H9 (cell line): ENCODE measurements at regions not wholly inside any gene's neighbourhood (a gene's known extent, or its start where the extent isn't known, plus 50 kb on each side); places are given as distances from the start of the nearest gene placed in this dataset.

ENCODE experiments used
- DNase-seq: peaks from one replicate; pipeline ENCODE4 v3.0.0-alpha.2; 2017
- H2AFZ ChIP-seq: one replicate; pipeline ENCODE4 v1.6.1; 2013; ENCODE audit warnings: mild to moderate bottlenecking, low read length, control low read depth, moderate library complexity
- H2AK5ac ChIP-seq: 2 replicates; pipeline ENCODE4 v1.6.1; 2013; ENCODE audit warnings: low read length, control low read depth, mixed read lengths; ENCODE audit not compliant: insufficient read length
- H2BK120ac ChIP-seq: one replicate; pipeline ENCODE4 v1.6.1; 2013; ENCODE audit warnings: low read depth, mild to moderate bottlenecking, low read length, control low read depth, inconsistent platforms; ENCODE audit not compliant: poor library complexity, severe bottlenecking
- H2BK12ac ChIP-seq: 2 replicates; pipeline ENCODE4 v1.6.1; 2013; ENCODE audit warnings: low read length, control low read depth, mixed read lengths, low read depth; ENCODE audit not compliant: insufficient read length
- H2BK15ac ChIP-seq: 2 replicates; pipeline ENCODE4 v1.6.1; 2013; ENCODE audit warnings: low read depth, low read length, control low read depth
- H2BK20ac ChIP-seq: one replicate; pipeline ENCODE4 v1.6.1; 2013; ENCODE audit warnings: low read depth, mild to moderate bottlenecking, low read length, control low read depth, inconsistent platforms; ENCODE audit not compliant: poor library complexity, severe bottlenecking
- H2BK5ac ChIP-seq: 2 replicates; pipeline ENCODE4 v1.6.1; 2013; ENCODE audit warnings: low read length, control low read depth, mixed read lengths; ENCODE audit not compliant: insufficient read length
- H3K14ac ChIP-seq: 2 replicates; pipeline ENCODE4 v1.6.1; 2013; ENCODE audit warnings: low read length, control low read depth; ENCODE audit not compliant: insufficient read depth
- H3K18ac ChIP-seq: 2 replicates; pipeline ENCODE4 v1.6.1; 2013; ENCODE audit warnings: low read depth, mild to moderate bottlenecking, mixed read lengths, low read length, control low read depth; ENCODE audit not compliant: insufficient read length
- H3K23ac ChIP-seq: 2 replicates; pipeline ENCODE4 v1.6.1; 2013; ENCODE audit warnings: low read length, control low read depth, mixed read lengths, low read depth; ENCODE audit not compliant: insufficient read length
- H3K23me2 ChIP-seq: 2 replicates; pipeline ENCODE4 v1.6.1; 2013; ENCODE audit warnings: low read depth, mild to moderate bottlenecking, mixed read lengths, low read length, control low read depth; ENCODE audit not compliant: insufficient read length, poor library complexity, severe bottlenecking
- H3K27ac ChIP-seq: 2 replicates; pipeline ENCODE4 v1.5.1; 2013; ENCODE audit warnings: low read length, control low read depth, mixed read lengths, low read depth; ENCODE audit not compliant: insufficient read length
- H3K27me3 ChIP-seq: 2 replicates; pipeline ENCODE4 v1.6.1; 2013; ENCODE audit warnings: low read length, control low read depth, inconsistent platforms; ENCODE audit not compliant: insufficient read depth
- H3K4ac ChIP-seq: 2 replicates; pipeline ENCODE4 v1.6.1; 2013; ENCODE audit warnings: low read depth, mild to moderate bottlenecking, control low read depth, inconsistent platforms, low read length, moderate library complexity
- H3K4me1 ChIP-seq: 2 replicates; pipeline ENCODE4 v1.6.1; 2013; ENCODE audit warnings: low read length, control low read depth, inconsistent platforms; ENCODE audit not compliant: insufficient read depth
- H3K4me2 ChIP-seq: 2 replicates; pipeline ENCODE4 v1.6.1; 2013; ENCODE audit warnings: low read length, control low read depth, mixed read lengths; ENCODE audit not compliant: insufficient read length, insufficient read depth
- H3K56ac ChIP-seq: 2 replicates; pipeline ENCODE4 v1.6.1; 2013; ENCODE audit warnings: low read depth, mild to moderate bottlenecking, mixed read lengths, low read length, control low read depth; ENCODE audit not compliant: insufficient read length
- H3K79me1 ChIP-seq: 2 replicates; pipeline ENCODE4 v1.6.1; 2013; ENCODE audit warnings: low read depth, mild to moderate bottlenecking, moderate library complexity, low read length, control low read depth, inconsistent platforms; ENCODE audit not compliant: insufficient read depth, poor library complexity, severe bottlenecking
- H3K79me2 ChIP-seq: 2 replicates; pipeline ENCODE4 v1.6.1; 2013; ENCODE audit warnings: low read length, control low read depth, inconsistent platforms; ENCODE audit not compliant: insufficient read depth
- H3K9ac ChIP-seq: 2 replicates; pipeline ENCODE4 v1.6.1; 2013; ENCODE audit warnings: low read length, control low read depth, mixed read lengths; ENCODE audit not compliant: insufficient read length; ENCODE audit errors: extremely low read depth
- H3K9me3 ChIP-seq: one replicate; pipeline ENCODE4 v1.6.1; 2013; ENCODE audit warnings: low read depth, low read length, inconsistent platforms; ENCODE audit not compliant: control insufficient read depth
- H3T11ph ChIP-seq: one replicate; pipeline ENCODE4 v1.6.1; 2013; ENCODE audit warnings: mild to moderate bottlenecking, low read length, control low read depth, inconsistent platforms
- H4K20me1 ChIP-seq: one replicate; pipeline ENCODE4 v1.6.1; 2013; ENCODE audit not compliant: control insufficient read depth, insufficient read length, insufficient read depth
- H4K5ac ChIP-seq: 2 replicates; pipeline ENCODE4 v1.6.1; 2013; ENCODE audit warnings: low read depth, mild to moderate bottlenecking, mixed read lengths, low read length, control low read depth; ENCODE audit not compliant: insufficient read length
- H4K8ac ChIP-seq: replicated peaks from 2 replicates; pipeline ENCODE4 v1.6.1; 2013; ENCODE audit warnings: low read length, control low read depth, mixed read lengths, low read depth; ENCODE audit not compliant: insufficient read length
- H4K91ac ChIP-seq: 2 replicates; pipeline ENCODE4 v1.6.1; 2013; ENCODE audit warnings: low read depth, mild to moderate bottlenecking, moderate library complexity, mixed read lengths, low read length, control low read depth; ENCODE audit not compliant: insufficient read length
- H3K27ac Mint-ChIP-seq, 3 experiments: 2 replicates in 2 of 3; 3 replicates in 1 of 3; pipeline ENCODE4 v1.8.0; 2020 to 2021; ENCODE audit warnings: mixed read lengths in 3 of 3, mild to moderate bottlenecking in 1 of 3, moderate library complexity in 1 of 3
- H3K27me3 Mint-ChIP-seq: 2 replicates; pipeline ENCODE4 v1.8.0; 2021; ENCODE audit warnings: low read depth, mild to moderate bottlenecking, moderate library complexity, mixed read lengths
- H3K36me3 Mint-ChIP-seq, 3 experiments: 2 replicates in 2 of 3; 3 replicates in 1 of 3; pipeline ENCODE4 v1.8.0; 2020 to 2021; ENCODE audit warnings: low read depth in 3 of 3, mixed read lengths in 3 of 3; ENCODE audit not compliant: insufficient read depth in 1 of 3
- H3K4me1 Mint-ChIP-seq, 2 experiments: 2 replicates each; pipeline ENCODE4 v1.8.0; 2020; ENCODE audit warnings: mixed read lengths in 2 of 2
- H3K4me3 Mint-ChIP-seq, 2 experiments: 2 replicates in 1 of 2; 3 replicates in 1 of 2; pipeline ENCODE4 v1.8.0; 2020 to 2021; ENCODE audit warnings: mild to moderate bottlenecking in 2 of 2, mixed read lengths in 2 of 2, moderate library complexity in 1 of 2
- H3K9me3 Mint-ChIP-seq, 2 experiments: 2 replicates in 1 of 2; 3 replicates in 1 of 2; pipeline ENCODE4 v1.8.0; 2020; ENCODE audit warnings: mild to moderate bottlenecking in 2 of 2, mixed read lengths in 2 of 2, moderate library complexity in 1 of 2
- WGBS: extraction: QIAGEN DNeasy Blood & Tissue Kit; methylation state at CpG from one replicate; pipeline ENCODE4 v1.1.7; 2013; ENCODE audit warnings: missing lambda C conversion rate, low lambda C conversion rate, mixed read lengths; ENCODE audit not compliant: insufficient read length; ENCODE audit errors: extremely low coverage; 5-methylcytosine and 5-hydroxymethylcytosine counted together
- TF ChIP-seq, protein P1 (sequence below): fragments of 200-600 bp; sonication (generic); conservative IDR thresholded peaks from 3 replicates; pipeline ENCODE4 v1.8.0; 2021; ENCODE audit warnings: antibody characterized with exemption, mild to moderate bottlenecking

GRCh38 chr11:32316232-32316631, 119.1 kb downstream of the WT1 start:
- no peak overlapping the region for H4K5ac ChIP-seq
- H3K9me3 ChIP-seq = no peaks in the 10 kb centered on the region
- no peaks in the 10 kb centered on the region for H4K20me1 ChIP-seq
- no peak overlapping the region for H3K9ac ChIP-seq
- H3K79me2 ChIP-seq = no peaks in the 10 kb centered on the region
- 0 out of 2 replicates have a peak, but pooled peaks cover 2% of the 10 kb centered on the region for H3K4me1 ChIP-seq
- no peak overlapping the region for H2BK20ac ChIP-seq
- H3K4me2 ChIP-seq = no peak overlapping the region
- Mint-ChIP-seq H3K27ac (no peak overlapping the region), H3K4me1 (peaks cover 15 to 22% of the 10 kb centered on the region in 2 experiments), H3K27me3 (peaks cover 10% of the 10 kb centered on the region), H3K36me3 (no peaks in the 10 kb centered on the region), H3K4me3 (no peak overlapping the region), H3K9me3 (no peaks in the 10 kb centered on the region)
- no peaks in the 10 kb centered on the region for H3K23me2 ChIP-seq
- no peak overlapping the region for H2BK12ac ChIP-seq
- WGBS = no CpG with 5 or more reads among the region's 3 CpGs
- no peak overlapping the region for H2AK5ac ChIP-seq
- no peak overlapping the region for H3K14ac ChIP-seq
- H2AFZ ChIP-seq = no peak overlapping the region
- H3K27ac ChIP-seq = no peak overlapping the region
- no peak overlapping the region for H2BK120ac ChIP-seq
- H4K8ac ChIP-seq = no peak overlapping the region
- H3K79me1 ChIP-seq = no peaks in the 10 kb centered on the region
- no peak overlapping the region for H2BK15ac ChIP-seq
- no peak overlapping the region for H4K91ac ChIP-seq
- H3K56ac ChIP-seq = no peak overlapping the region
- no peak overlapping the region for H3K23ac ChIP-seq
- H3K18ac ChIP-seq = no peak overlapping the region
- H3T11ph ChIP-seq = no peak overlapping the region
- H3K27me3 ChIP-seq = no peaks in the 10 kb centered on the region
- no peak overlapping the region for H3K4ac ChIP-seq
- no peak overlapping the region for H2BK5ac ChIP-seq
- TF ChIP-seq, protein P1, sequence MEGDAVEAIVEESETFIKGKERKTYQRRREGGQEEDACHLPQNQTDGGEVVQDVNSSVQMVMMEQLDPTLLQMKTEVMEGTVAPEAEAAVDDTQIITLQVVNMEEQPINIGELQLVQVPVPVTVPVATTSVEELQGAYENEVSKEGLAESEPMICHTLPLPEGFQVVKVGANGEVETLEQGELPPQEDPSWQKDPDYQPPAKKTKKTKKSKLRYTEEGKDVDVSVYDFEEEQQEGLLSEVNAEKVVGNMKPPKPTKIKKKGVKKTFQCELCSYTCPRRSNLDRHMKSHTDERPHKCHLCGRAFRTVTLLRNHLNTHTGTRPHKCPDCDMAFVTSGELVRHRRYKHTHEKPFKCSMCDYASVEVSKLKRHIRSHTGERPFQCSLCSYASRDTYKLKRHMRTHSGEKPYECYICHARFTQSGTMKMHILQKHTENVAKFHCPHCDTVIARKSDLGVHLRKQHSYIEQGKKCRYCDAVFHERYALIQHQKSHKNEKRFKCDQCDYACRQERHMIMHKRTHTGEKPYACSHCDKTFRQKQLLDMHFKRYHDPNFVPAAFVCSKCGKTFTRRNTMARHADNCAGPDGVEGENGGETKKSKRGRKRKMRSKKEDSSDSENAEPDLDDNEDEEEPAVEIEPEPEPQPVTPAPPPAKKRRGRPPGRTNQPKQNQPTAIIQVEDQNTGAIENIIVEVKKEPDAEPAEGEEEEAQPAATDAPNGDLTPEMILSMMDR = no peak
- DNase-seq = no peak
